Suprapubic skin (tissue), 4 donors: ENCODE measurements at regions not wholly inside any gene's neighbourhood (a gene's known extent, or its start where the extent isn't known, plus 50 kb on each side); places are given as distances from the start of the nearest gene placed in this dataset.
A peak's percentile ranks its signal among the peaks of the same experiment; 100 is the strongest.

Experiments used
- DNase-seq, 2 donors: peaks; one replicate each; pipeline ENCODE4 v3.0.0-alpha.2; 2019; ENCODE audit warnings: low spot score in 2 of 2
- H3K27ac ChIP-seq: fragments of 200-600 bp; sonication (generic); one replicate; pipeline ENCODE4 v1.5.1; 2019
- H3K27me3 ChIP-seq: fragments of 200-600 bp; sonication (generic); one replicate; pipeline ENCODE4 v1.5.1; 2019
- H3K36me3 ChIP-seq: fragments of 200-600 bp; sonication (generic); one replicate; pipeline ENCODE4 v1.5.1; 2019
- H3K4me1 ChIP-seq: fragments of 200-600 bp; sonication (generic); one replicate; pipeline ENCODE4 v1.5.1; 2019
- H3K4me3 ChIP-seq: fragments of 200-600 bp; sonication (generic); one replicate; pipeline ENCODE4 v1.5.1; 2019; ENCODE audit warnings: mild to moderate bottlenecking
- H3K9me3 ChIP-seq: fragments of 200-600 bp; sonication (generic); one replicate; pipeline ENCODE4 v1.5.1; 2019
- EP300 ChIP-seq: sonication (generic); formaldehyde crosslinking; IDR thresholded peaks from one replicate; pipeline ENCODE4 v1.6.1; 2017; ENCODE audit warnings: antibody characterized with exemption
- POLR2A ChIP-seq, 2 donors: fragments of 450-650 bp; IDR thresholded peaks; one replicate each; pipeline ENCODE4 v1.6.1; 2017; ENCODE audit warnings: antibody characterized with exemption in 2 of 2, mild to moderate bottlenecking in 2 of 2, moderate library complexity in 2 of 2
- POLR2AphosphoS5 ChIP-seq, 3 donors: sonication (generic); formaldehyde crosslinking; IDR thresholded peaks; one replicate each; pipeline ENCODE4 v1.6.1; 2017; ENCODE audit warnings: antibody characterized with exemption in 3 of 3
- WGBS: methylation state at CpG from one replicate; pipeline ENCODE4 v1.1.5; 2018; 5-methylcytosine and 5-hydroxymethylcytosine counted together
- TF ChIP-seq, protein P1 (sequence below), 2 donors: fragments of 200-600 bp in 1 of 2; fragments of 450-650 bp in 1 of 2; sonication (generic) in 1 of 2; IDR thresholded peaks; one replicate each; pipeline ENCODE4 v1.5.1; 2016 to 2019; ENCODE audit warnings: antibody characterized with exemption in 2 of 2, mild to moderate bottlenecking in 1 of 2, moderate library complexity in 1 of 2

DNA sequence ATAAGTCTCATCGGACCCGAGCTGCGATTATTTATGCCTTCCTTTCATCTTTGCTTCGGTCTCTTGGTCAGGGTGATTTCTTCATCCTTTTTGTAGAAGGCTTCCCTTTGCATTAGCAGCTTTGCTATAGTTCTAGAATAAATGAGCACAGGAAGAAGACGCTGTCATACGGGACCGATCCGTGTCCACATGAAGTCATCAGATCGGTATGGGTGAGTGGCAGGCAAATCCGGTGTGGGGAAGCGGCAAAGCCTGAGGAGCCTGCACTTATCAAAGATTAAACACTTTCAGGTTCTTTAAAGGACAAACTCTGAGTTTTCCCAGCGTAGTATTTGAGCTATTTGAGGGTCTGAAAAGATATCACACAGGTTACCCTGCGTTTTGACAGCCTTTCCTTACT lies 119.3 kb downstream of the IRS2 start:
- peak overlapping the region; percentile 45 for H3K27ac ChIP-seq
- H3K36me3 ChIP-seq, result no peaks in the 10 kb centered on the region
- DNase-seq, result no peak
- no peaks in the 10 kb centered on the region for H3K4me1 ChIP-seq
- no peaks in the 10 kb centered on the region for H3K9me3 ChIP-seq
- TF ChIP-seq, protein P1, sequence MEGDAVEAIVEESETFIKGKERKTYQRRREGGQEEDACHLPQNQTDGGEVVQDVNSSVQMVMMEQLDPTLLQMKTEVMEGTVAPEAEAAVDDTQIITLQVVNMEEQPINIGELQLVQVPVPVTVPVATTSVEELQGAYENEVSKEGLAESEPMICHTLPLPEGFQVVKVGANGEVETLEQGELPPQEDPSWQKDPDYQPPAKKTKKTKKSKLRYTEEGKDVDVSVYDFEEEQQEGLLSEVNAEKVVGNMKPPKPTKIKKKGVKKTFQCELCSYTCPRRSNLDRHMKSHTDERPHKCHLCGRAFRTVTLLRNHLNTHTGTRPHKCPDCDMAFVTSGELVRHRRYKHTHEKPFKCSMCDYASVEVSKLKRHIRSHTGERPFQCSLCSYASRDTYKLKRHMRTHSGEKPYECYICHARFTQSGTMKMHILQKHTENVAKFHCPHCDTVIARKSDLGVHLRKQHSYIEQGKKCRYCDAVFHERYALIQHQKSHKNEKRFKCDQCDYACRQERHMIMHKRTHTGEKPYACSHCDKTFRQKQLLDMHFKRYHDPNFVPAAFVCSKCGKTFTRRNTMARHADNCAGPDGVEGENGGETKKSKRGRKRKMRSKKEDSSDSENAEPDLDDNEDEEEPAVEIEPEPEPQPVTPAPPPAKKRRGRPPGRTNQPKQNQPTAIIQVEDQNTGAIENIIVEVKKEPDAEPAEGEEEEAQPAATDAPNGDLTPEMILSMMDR (IDR thresholded peaks at IDR 0.05), result no peak
- no peak for TF ChIP-seq EP300
- no peak for TF ChIP-seq POLR2AphosphoS5 (IDR thresholded peaks at IDR 0.05)
- no peak for TF ChIP-seq POLR2A (IDR thresholded peaks at IDR 0.05)
- H3K27me3 ChIP-seq, result no peaks in the 10 kb centered on the region
- no peak overlapping the region for H3K4me3 ChIP-seq
- WGBS, result 33% methylated on average over 13 of the region's 13 CpGs

DNA sequence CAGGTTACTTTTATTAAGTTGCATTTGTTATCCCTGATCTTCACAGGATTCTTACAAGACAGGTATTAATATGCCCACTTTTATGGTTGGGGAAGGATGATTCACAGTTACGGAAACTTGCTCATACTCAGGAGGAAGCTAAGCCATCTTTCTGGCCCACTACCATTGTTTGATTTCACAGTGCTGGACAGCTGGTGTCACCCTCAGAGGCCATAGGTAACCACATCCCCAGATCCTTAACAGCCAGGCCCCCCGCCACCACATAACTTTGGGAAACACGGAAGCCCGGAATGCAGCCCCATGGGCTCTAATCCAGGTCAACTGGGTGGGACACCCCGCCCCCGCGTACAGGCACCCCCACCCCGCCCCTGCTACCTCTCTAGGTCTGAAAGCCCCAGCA lies 119.7 kb downstream of the IRS2 start:
- H3K36me3 ChIP-seq, result no peaks in the 10 kb centered on the region
- no peak overlapping the region for H3K4me3 ChIP-seq
- TF ChIP-seq POLR2AphosphoS5 (IDR thresholded peaks at IDR 0.05) (no peak), POLR2A (IDR thresholded peaks at IDR 0.05) (no peak), EP300 (no peak)
- TF ChIP-seq, protein P1 (IDR thresholded peaks at IDR 0.05), result no peak
- H3K4me1 ChIP-seq, result no peaks in the 10 kb centered on the region
- DNase-seq, result no peak
- 47% methylated on average over 4 of the region's 8 CpGs for WGBS
- H3K9me3 ChIP-seq, result no peaks in the 10 kb centered on the region
- no peaks in the 10 kb centered on the region for H3K27me3 ChIP-seq
- no peak overlapping the region for H3K27ac ChIP-seq

DNA sequence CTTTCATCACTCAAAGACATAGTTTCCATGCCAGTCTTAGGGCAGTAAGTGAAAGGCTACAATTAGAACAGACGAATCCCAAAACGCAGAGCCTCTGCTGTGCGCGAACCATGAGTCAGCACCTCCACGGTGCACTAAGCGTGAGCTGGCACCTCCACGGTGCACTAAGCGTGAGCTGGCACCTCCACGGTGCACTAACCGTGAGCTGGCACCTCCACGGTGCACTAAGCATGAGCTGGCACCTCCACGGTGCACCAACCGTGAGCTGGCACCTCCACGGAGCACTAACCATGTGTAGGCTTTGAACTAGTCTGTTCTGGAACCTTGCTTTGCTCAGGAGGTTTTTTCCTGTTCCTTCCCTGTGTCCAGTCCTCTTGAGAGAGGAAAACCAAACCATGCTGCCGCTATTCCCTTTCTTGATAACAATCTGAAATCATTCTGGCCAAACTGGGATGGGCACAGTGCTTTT lies 120.6 kb downstream of the IRS2 start:
- Histone ChIP-seq H3K4me1 (no peaks in the 10 kb centered on the region), H3K4me3 (no peak overlapping the region), H3K27ac (no peak overlapping the region), H3K36me3 (no peaks in the 10 kb centered on the region), H3K27me3 (no peaks in the 10 kb centered on the region), H3K9me3 (no peaks in the 10 kb centered on the region)
- no peak for DNase-seq
- TF ChIP-seq POLR2AphosphoS5 (IDR thresholded peaks at IDR 0.05), result no peak
- no peak for TF ChIP-seq POLR2A (IDR thresholded peaks at IDR 0.05)
- TF ChIP-seq, protein P1 (IDR thresholded peaks at IDR 0.05), result no peak
- TF ChIP-seq EP300, result no peak
- WGBS, result 90% methylated on average over 15 of the region's 15 CpGs

DNA sequence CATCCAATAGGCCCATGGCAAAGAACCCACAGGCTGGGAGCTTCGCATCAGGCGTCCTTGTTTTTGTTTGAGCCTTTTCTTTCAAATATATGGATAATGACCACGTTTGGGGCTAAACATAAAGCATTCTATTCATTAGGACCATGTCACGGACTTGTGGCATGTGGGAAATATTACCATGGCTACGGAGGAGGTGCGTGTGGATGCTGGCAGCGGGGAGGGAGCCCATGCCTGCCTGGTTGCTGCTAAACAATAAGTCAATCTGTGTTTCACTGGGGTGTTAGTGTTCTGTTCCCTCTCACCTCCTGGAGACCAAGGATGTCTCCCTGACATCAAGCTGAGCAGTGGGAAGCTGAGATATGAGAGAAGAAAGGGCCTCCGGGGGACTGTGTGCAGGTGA lies 121.1 kb downstream of the IRS2 start:
- DNase-seq, result no peak
- Histone ChIP-seq H3K9me3 (no peaks in the 10 kb centered on the region), H3K4me3 (no peak overlapping the region), H3K36me3 (no peaks in the 10 kb centered on the region), H3K27ac (no peak overlapping the region), H3K27me3 (no peaks in the 10 kb centered on the region), H3K4me1 (no peaks in the 10 kb centered on the region)
- WGBS, result 91% methylated on average over 8 of the region's 8 CpGs
- TF ChIP-seq EP300 (no peak), POLR2A (IDR thresholded peaks at IDR 0.05) (no peak), POLR2AphosphoS5 (IDR thresholded peaks at IDR 0.05) (no peak)
- TF ChIP-seq, protein P1 (IDR thresholded peaks at IDR 0.05), result no peak

DNA sequence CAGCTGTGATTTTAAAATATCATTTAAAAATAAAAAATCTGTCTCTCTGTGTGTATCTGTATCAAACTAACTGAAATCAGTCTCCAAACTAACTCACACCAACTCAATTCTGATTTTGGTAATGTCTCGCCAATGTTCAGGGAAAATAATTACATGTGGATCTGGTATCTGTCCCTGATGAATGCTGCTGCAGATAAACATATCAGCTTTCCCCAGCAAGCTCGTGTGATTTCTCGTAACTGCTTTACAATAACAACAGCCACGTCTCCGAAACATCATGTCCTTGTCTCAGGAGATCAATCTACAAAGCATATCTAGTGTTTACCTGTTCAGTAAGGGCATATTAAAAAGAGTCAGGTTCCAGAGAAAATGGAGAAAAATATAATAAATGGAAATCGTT lies 129.0 kb downstream of the IRS2 start:
- Histone ChIP-seq H3K9me3 (no peaks in the 10 kb centered on the region), H3K36me3 (no peaks in the 10 kb centered on the region), H3K4me3 (no peak overlapping the region), H3K27me3 (no peaks in the 10 kb centered on the region), H3K4me1 (peaks cover 20% of the 10 kb centered on the region), H3K27ac (no peak overlapping the region)
- 68% methylated on average over 6 of the region's 6 CpGs for WGBS
- TF ChIP-seq, protein P1 (IDR thresholded peaks at IDR 0.05), result no peak
- TF ChIP-seq POLR2A (IDR thresholded peaks at IDR 0.05) (no peak), POLR2AphosphoS5 (IDR thresholded peaks at IDR 0.05) (no peak), EP300 (no peak)
- no peak for DNase-seq
